ENCODE measurements at regions not wholly inside any gene's neighbourhood (a gene's known extent, or its start where the extent isn't known, plus 50 kb on each side); places are given as distances from the start of the nearest gene placed in this dataset.
A peak's percentile ranks its signal among the peaks of the same experiment; 100 is the strongest.

DNA sequence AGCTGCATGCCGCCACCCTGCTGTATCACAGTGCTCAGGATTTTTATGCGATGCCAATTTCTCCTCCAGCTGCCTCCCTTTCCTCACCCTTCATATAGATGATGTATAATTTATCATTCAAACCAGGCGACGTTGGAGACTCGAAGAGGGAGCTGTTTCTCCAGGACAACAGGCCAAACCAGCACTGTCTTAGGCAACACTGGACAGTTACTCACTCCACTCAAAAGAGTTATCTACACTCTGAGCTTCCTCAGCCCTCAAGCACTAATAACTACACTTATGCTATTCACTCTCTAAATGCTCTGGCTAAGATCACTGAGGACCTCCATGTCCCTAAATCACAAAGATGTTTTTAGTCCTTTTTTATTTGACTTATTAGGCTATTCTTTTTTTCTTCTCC is 87.3 kb upstream of the RFC3 start:
- Mint-ChIP-seq H3K27ac (no peak overlapping the region), H3K4me3 (no peak overlapping the region), H3K4me1 (peaks cover 37% of the 10 kb centered on the region), H3K36me3 (no peaks in the 10 kb centered on the region), H3K9me3 (peaks cover 2% of the 10 kb centered on the region), H3K27me3 (peaks cover 40% of the 10 kb centered on the region)
- ATAC-seq, result no peak

DNA sequence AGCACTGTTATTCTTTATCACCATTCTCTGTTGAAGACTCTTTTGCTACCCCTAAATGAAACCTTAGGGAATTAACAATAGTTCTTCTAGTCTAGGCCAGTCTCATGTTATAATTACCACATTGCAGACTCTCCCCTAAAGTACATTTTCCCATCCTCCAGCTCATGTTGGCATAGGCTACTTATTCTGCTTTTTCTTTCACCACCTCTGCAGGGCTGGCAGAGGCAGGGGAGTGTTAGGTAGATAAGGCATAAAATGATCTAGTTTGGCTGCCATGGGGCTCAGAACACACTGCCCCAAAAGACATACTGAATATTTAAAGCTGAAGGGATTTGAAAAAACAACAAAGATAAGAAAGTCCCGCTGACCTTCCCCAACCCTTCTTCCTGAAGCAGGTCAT is 82.7 kb upstream of the RFC3 start:
- no peak overlapping the region for H3K27ac Mint-ChIP-seq
- peaks cover 9% of the 10 kb centered on the region for H3K4me1 Mint-ChIP-seq
- H3K4me3 Mint-ChIP-seq, result no peak overlapping the region
- H3K27me3 Mint-ChIP-seq, result peaks cover 35% of the 10 kb centered on the region
- no peaks in the 10 kb centered on the region for H3K36me3 Mint-ChIP-seq
- no peak for ATAC-seq
- peaks cover 2% of the 10 kb centered on the region for H3K9me3 Mint-ChIP-seq

DNA sequence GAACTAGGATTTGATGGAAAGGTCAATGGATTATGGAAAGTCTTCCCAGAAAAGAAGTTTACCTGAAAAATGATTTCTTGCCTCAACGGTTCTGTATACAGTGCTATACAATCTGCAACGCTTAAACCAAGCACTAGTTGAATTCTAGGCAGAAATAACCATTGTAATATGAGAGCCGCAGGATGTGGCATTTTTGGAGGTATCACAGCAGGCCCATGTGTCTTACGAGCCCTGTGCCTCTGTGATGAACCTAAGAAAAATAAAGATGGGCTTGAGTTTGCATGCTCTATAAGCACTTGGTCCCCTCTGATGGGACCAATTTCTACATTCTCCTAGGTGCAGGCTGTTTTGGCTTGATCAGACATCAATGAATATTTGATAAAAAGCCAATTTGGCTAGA is 78.7 kb upstream of the RFC3 start:
- no peaks in the 10 kb centered on the region for H3K4me1 Mint-ChIP-seq
- peaks cover 4% of the 10 kb centered on the region for H3K9me3 Mint-ChIP-seq
- peaks cover 5% of the 10 kb centered on the region for H3K36me3 Mint-ChIP-seq
- H3K4me3 Mint-ChIP-seq, result no peak overlapping the region
- peaks cover 42% of the 10 kb centered on the region for H3K27me3 Mint-ChIP-seq
- H3K27ac Mint-ChIP-seq, result no peak overlapping the region
- no peak for ATAC-seq

DNA sequence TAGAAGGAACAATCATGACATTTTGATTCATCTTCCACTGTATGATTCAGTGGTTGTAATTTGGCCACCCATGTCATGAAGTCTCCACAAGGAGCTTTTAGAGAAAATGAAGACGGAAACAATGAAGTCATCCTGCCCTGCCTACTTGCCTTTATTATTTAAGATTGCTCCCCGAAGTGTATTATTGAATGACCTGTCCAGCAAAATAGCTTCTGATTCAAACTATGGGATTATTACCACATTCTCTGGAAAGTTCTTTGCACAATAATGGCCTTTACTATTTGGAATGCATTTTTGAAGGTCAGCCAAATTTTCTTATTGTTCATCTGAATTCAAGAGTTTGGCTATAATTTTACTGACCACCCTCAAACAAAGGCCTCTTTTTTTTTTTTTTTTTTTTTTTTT is 77.8 kb upstream of the RFC3 start:
- Mint-ChIP-seq H3K9me3 (peaks cover 3% of the 10 kb centered on the region), H3K27ac (no peak overlapping the region), H3K4me3 (no peak overlapping the region), H3K4me1 (no peaks in the 10 kb centered on the region), H3K27me3 (peaks cover 51% of the 10 kb centered on the region), H3K36me3 (peaks cover 5% of the 10 kb centered on the region)
- no peak for ATAC-seq

DNA sequence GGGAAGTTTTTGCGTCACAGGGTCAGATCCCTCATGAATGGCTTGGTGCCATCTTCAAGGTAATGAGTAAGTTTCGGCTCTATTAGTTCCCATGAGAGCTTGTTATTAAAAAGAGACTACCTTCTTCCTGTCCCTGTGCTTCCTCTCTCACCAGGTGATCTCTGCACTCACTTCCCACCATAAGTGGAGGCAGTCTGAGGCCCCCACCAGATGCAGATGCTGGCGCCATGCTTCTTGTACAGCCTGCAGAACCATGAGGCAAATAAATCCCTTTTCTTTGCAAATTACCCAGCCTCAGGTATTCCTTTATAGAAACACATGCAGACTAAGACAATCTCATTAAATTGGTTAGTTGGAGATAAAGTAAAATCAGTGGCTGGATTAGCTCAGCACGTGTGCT is 75.6 kb upstream of the RFC3 start:
- Mint-ChIP-seq H3K36me3 (peaks cover 5% of the 10 kb centered on the region), H3K27ac (no peak overlapping the region), H3K4me1 (peaks cover 13% of the 10 kb centered on the region), H3K9me3 (peaks cover 3% of the 10 kb centered on the region), H3K4me3 (no peak overlapping the region), H3K27me3 (peaks cover 53% of the 10 kb centered on the region)
- ATAC-seq, result no peak

DNA sequence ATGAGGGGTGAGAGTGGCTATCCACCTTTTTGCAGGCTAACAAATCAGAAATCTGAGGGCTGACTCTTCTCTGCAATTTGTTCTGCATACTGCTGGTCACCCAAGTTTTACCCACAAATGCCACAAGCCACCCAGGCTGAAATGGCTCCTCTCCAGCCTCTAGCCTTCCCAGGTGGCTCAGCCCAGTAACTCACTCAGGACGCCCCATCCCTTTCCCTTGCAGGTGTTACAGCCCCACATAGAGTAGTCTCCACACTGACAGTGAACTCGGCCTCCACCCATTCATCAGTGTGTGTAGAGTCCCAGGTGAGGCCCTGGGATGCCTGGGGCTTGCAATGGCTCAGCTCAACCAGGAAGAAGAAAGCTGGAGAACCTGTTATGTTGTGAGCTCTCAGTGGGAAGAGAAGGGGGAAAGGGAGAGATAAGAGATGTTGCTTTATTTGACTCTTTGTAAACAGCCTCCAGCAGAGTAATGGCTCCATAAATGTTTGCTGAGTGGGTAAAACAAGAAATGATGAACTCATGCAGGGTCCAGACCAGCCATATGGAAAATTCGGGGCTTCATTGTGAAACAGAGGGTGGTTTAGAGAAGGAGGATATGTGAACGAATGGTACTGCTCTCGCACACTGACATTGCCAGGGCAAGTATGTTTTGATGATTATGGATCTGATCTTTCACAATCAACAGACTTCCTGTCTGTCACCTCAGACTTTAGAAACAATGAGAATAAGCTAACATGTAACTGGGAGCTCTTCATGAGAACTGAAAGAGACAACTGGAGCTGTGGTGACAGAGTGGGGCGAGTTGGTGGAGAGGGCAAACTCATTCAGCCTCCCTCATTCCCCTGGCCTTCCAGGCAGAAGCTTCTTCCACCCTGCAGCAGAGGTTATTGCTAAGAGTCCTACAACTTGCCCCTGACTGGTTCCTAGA is 74.2 kb upstream of the RFC3 start:
- Mint-ChIP-seq H3K4me3 (no peak overlapping the region), H3K36me3 (peaks cover 5% of the 10 kb centered on the region), H3K27me3 (peaks cover 57% of the 10 kb centered on the region), H3K4me1 (peaks cover 13% of the 10 kb centered on the region), H3K27ac (no peak overlapping the region), H3K9me3 (peaks cover 5% of the 10 kb centered on the region)
- ATAC-seq, result no peak

DNA sequence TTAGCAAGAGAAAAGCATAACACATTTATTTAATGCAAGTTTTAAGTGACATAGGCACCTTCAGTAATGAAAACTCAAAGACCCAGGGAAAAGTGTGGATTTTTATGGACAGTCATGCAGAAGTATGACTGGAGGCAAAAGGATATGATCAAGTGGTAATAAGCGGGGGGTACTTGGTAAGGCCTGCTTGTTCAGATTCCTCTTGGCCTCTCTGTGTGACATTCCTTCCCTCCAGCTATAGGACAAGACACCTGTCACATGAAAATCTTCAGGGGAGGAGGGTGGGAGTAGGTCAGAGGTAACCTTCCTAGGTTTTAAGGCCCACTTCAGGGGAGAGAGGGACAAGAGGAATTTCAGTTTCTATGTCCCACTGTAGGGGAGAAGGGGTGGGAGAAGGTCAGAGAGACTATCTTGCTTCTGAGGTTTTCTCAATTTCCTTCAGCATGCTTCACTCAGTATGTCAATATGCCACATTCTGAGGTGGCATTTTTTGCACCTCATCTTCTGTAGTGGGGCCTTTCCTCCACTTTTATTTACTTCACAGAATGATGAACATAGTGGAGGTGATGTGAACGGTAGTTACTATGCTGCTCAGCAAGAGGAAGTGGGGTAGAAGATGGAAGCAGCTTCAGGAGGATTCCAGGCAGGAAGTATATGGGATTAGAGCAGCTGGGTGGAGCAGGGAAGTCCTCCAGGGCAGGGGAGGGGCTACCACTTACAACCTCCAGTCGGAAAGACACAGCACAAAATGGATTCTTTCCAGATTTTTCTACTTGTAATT is 73.2 kb upstream of the RFC3 start:
- H3K4me1 Mint-ChIP-seq, result peaks cover 13% of the 10 kb centered on the region
- peaks cover 5% of the 10 kb centered on the region for H3K9me3 Mint-ChIP-seq
- no peak for ATAC-seq
- H3K27me3 Mint-ChIP-seq, result peaks cover 57% of the 10 kb centered on the region
- H3K4me3 Mint-ChIP-seq, result no peak overlapping the region
- no peak overlapping the region for H3K27ac Mint-ChIP-seq
- peaks cover 5% of the 10 kb centered on the region for H3K36me3 Mint-ChIP-seq

DNA sequence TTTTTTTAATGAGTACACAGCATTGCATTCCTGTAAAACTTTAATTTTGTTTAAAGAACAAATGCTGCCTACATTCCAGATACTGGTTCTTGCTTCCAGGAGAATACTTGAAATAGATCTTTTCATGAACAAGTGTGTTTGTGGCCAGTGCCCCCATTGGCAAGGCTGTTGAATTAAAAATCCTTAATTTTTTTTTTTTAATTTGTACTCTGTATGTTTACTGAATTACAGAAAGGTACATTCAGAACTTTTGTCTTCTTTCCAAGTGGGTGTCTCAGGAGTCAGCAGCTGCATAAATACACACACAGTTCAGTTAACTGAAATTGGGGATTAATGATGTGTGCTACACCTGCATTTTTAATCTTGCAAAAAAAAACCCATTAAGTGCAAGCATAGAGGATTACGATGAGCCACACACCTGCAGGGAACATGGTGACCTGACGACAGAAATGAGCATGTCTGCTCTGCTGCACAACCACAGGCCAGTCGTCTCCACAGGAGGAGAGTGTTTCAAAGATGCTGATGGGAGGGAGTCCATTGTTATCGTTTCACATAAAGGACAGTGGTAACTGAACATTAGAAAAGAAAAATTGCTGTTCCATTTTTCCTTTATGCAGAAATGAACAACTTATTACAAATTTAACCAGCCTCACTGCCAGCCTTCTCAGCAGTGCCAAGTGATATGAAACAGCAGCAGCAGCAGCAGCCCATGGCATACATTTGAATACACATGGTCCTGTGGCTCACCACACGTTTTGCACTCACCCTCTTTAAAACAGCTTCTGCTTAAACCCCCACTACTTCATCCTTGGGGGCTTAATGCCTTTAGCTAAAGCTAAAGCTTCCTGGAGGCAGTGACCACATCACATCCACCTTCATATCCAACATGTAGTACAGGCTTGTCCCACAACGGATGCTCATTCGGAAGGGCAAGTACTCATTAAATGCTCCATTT is 72.3 kb upstream of the RFC3 start:
- H3K4me1 Mint-ChIP-seq, result peaks cover 13% of the 10 kb centered on the region
- H3K27me3 Mint-ChIP-seq, result peaks cover 57% of the 10 kb centered on the region
- peak; percentile 73 for ATAC-seq
- H3K9me3 Mint-ChIP-seq, result peaks cover 5% of the 10 kb centered on the region
- no peak overlapping the region for H3K27ac Mint-ChIP-seq
- peaks cover 5% of the 10 kb centered on the region for H3K36me3 Mint-ChIP-seq
- no peak overlapping the region for H3K4me3 Mint-ChIP-seq

DNA sequence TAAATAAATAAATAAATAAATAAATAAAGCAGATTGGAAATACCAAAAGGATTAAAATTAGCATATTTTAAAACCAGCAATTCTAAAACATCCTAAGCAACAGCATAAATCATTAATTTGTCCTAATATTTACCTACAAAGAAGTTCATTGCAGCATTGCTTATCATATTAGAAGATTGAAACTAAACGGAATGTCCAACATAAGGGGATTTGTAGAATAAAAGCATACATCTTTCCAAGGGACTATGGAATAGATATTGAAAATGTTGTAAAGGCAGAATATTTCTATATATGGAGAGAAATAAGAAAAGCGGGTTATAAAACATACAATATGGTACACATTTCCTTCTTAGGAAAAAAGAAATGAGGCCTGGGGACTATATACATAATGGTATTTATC is 71.1 kb upstream of the RFC3 start:
- peaks cover 48% of the 10 kb centered on the region for H3K27me3 Mint-ChIP-seq
- peaks cover 13% of the 10 kb centered on the region for H3K4me1 Mint-ChIP-seq
- H3K36me3 Mint-ChIP-seq, result peaks cover 2% of the 10 kb centered on the region
- H3K9me3 Mint-ChIP-seq, result peaks cover 4% of the 10 kb centered on the region
- no peak overlapping the region for H3K4me3 Mint-ChIP-seq
- H3K27ac Mint-ChIP-seq, result no peak overlapping the region
- ATAC-seq, result no peak

DNA sequence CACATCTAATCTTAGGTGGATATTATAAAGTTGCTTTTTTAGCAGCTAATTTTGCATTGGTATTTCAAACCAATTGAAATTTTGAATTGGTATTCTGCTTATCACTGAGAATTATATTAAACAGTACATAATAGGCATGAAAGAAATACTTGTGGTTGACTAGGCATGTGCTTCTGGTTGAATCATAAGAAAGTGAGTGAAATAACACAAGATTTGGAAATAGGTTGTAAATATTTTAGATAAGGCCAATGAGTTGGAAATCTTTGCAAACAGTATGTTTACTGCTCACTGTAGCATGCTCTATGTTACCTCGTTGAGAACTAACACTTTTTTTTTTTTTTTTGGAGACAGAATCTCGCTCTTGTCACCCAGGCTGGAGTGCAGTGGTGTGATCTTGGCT is 66.8 kb upstream of the RFC3 start:
- Mint-ChIP-seq H3K27ac (no peak overlapping the region), H3K36me3 (no peaks in the 10 kb centered on the region), H3K4me1 (peaks cover 4% of the 10 kb centered on the region), H3K4me3 (no peak overlapping the region), H3K27me3 (peaks cover 31% of the 10 kb centered on the region), H3K9me3 (peaks cover 2% of the 10 kb centered on the region)
- ATAC-seq, result no peak

DNA sequence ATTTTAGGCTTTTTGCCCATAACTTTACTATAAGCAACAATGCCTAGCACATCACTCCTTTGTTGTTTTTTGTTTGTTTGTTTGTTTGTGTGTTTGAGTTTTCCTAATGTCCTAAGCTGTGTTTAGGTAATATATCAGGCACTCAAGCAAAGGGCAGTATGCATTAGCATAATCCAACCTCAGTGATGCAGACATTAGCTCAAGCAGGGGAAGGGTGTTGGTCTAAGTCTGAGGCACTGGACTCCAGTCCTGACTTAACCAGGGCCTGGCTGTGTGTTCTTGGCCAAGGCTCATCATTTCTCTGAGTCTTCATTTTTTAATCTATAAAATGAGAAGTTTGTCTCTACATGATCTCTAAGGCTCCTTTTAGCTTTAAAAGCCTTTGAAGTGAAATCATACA is 65.9 kb upstream of the RFC3 start:
- peaks cover 33% of the 10 kb centered on the region for H3K27me3 Mint-ChIP-seq
- H3K36me3 Mint-ChIP-seq, result no peaks in the 10 kb centered on the region
- H3K27ac Mint-ChIP-seq, result no peak overlapping the region
- H3K9me3 Mint-ChIP-seq, result peaks cover 2% of the 10 kb centered on the region
- no peaks in the 10 kb centered on the region for H3K4me1 Mint-ChIP-seq
- ATAC-seq, result no peak
- no peak overlapping the region for H3K4me3 Mint-ChIP-seq

DNA sequence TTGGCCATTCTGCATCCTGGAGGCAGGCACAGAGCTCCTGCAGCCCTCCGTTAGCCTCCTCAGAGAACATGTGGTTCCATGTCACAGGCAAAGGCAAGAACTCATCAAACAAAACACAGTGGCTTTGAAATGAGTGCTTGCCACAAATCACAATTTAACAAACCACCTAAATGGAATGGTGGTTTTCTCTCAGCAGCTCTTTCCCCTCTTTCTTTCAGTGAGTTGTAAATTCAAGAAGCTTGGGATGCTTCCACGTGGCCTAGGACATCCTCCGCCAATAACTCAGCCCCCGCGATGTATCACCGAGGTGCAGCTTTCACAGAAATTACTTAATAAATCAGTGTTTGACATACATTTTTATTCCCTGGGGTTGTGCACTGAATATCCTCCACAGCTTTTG is 65.4 kb upstream of the RFC3 start:
- Mint-ChIP-seq H3K4me3 (no peak overlapping the region), H3K27ac (no peak overlapping the region), H3K27me3 (peaks cover 28% of the 10 kb centered on the region), H3K36me3 (no peaks in the 10 kb centered on the region), H3K4me1 (peaks cover 3% of the 10 kb centered on the region), H3K9me3 (peaks cover 2% of the 10 kb centered on the region)
- ATAC-seq, result no peak

DNA sequence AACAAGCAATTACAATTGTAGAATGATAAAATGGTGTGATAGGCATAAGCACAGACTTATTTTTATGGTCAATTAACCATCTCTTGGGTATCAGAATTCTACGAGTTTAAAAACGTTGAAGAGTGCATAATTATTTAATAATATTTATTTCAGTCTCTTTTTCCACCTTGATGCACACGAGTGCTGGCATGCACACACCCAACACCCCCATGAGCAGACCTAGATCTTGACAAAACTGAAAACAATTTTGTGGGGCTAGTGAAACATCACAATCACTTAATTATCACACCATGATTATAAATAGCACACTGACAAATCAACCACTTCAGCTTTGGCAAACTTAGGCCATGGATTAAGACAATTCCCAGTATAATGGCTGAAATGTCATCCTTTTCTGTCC is 61.0 kb upstream of the RFC3 start:
- Mint-ChIP-seq H3K36me3 (no peaks in the 10 kb centered on the region), H3K27me3 (peaks cover 18% of the 10 kb centered on the region), H3K27ac (no peak overlapping the region), H3K4me1 (peaks cover 6% of the 10 kb centered on the region), H3K9me3 (no peaks in the 10 kb centered on the region), H3K4me3 (no peak overlapping the region)
- ATAC-seq, result no peak

DNA sequence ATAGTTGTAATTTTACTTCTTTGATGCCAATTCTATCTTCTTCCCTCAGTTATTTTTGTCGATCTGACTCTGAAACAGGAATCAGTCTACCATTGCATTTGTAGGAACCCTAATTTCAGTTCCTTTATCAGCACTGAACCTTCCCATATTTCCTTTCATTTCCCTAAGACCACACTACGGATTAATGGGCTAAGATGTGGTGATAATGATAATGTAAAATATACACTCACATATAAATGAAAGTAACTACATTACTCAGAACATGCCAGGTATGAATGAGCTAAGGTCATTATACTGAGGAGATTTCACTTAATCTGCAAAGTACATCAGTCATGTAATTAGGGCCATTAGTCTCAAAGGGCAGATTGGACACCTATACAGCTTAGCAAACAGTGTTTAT is 60.2 kb upstream of the RFC3 start:
- no peak for ATAC-seq
- Mint-ChIP-seq H3K36me3 (no peaks in the 10 kb centered on the region), H3K4me3 (no peak overlapping the region), H3K9me3 (no peaks in the 10 kb centered on the region), H3K27me3 (peaks cover 18% of the 10 kb centered on the region), H3K27ac (no peak overlapping the region), H3K4me1 (peaks cover 6% of the 10 kb centered on the region)

DNA sequence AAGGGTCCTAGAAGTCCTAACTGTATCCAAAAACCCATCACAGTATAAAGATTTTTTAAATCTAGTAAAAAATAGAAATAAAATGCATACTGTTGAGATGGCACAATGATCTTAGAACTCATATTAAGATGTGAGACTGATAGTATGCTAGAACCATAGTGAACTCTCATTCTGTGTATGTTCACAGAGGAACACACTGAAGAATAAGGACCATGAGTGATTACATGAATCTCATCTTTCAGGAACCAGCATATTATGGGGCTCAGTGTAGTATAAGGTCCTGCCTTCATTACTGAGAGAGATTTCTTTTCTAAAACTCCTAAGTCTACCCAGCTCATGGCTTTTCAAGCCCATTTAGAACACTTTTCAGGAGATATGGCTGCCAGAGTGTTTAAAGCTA is 59.8 kb upstream of the RFC3 start:
- H3K27ac Mint-ChIP-seq, result no peak overlapping the region
- peaks cover 6% of the 10 kb centered on the region for H3K4me1 Mint-ChIP-seq
- ATAC-seq, result no peak
- H3K4me3 Mint-ChIP-seq, result no peak overlapping the region
- peaks cover 18% of the 10 kb centered on the region for H3K27me3 Mint-ChIP-seq
- no peaks in the 10 kb centered on the region for H3K36me3 Mint-ChIP-seq
- H3K9me3 Mint-ChIP-seq, result no peaks in the 10 kb centered on the region

Measured in stimulated activated memory B cell treated with anti-CD40 and anti-IgM and Interleukin-4, amounts not matched to agents 10 μg/mL and 1 μg/mL and 100 μg/mL, for 72 hours (primary cell).